Peyer's patch (tissue), 4 donors: ENCODE measurements at regions not wholly inside any gene's neighbourhood (a gene's known extent, or its start where the extent isn't known, plus 50 kb on each side); places are given as distances from the start of the nearest gene placed in this dataset.
"Not testable (repeated sequence)": the region's sequence is repeated elsewhere in the genome, so short reads cannot be mapped to it uniquely, and the experiment has no call there.

Source experiments
- CTCF ChIP-seq, 6 experiments: fragments of 450-650 bp in 4 of 6; fragments of 200-600 bp in 2 of 6; sonication (generic) in 1 of 6; IDR thresholded peaks; one replicate each; pipeline ENCODE4 v1.5.1; 2017 to 2019; ENCODE audit warnings: antibody characterized with exemption in 6 of 6, mild to moderate bottlenecking in 3 of 6, moderate library complexity in 1 of 6
- POLR2A ChIP-seq, 2 donors: fragments of 450-650 bp; IDR thresholded peaks; one replicate each; pipeline ENCODE4 v1.5.1; 2017; ENCODE audit warnings: antibody characterized with exemption in 2 of 2, mild to moderate bottlenecking in 2 of 2, moderate library complexity in 2 of 2

- TF ChIP-seq CTCF, POLR2A (IDR thresholded peaks at IDR 0.05): not testable (repeated sequence)
These were observed 55.8 kb upstream of the PLGLB2 start for GRCh38 chr2:87691899-87692592.
